HTR-8/SVneo (cell line): ENCODE measurements at regions not wholly inside any gene's neighbourhood (a gene's known extent, or its start where the extent isn't known, plus 50 kb on each side); places are given as distances from the start of the nearest gene placed in this dataset.
"Not testable (repeated sequence)": the region's sequence is repeated elsewhere in the genome, so short reads cannot be mapped to it uniquely, and the experiment has no call there.

Experiments used
- DNase-seq: peaks from one replicate; pipeline ENCODE4 v3.0.0; 2011; ENCODE audit warnings: low spot score, mixed read lengths; ENCODE audit not compliant: insufficient read length
- FAIRE-seq: peaks from 2 replicates; lab custom pipeline; 2011; peaks lifted over from hg19 to GRCh38; lab: Jason Lieb, UNC

DNA sequence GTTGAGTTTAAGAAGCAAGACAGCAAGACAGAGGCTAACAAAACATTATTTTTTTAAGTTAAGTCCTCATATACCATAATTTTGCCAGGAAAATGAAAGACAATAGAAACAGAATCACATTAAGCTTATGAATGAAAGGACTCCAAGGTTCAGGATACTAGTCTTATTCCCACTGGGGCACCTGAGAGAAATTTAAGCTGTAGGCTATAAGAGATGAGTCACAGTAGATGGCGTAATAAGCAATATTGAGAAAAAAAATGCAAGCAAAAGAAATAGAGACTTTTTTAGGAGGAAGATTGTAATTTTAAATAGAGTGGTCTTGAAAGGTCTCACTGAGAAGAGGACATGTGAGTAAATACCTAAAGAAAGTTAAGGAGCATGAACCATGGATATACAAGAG is 57.1 kb upstream of the KIF2B start:
- FAIRE-seq, result no peak
- no peak for DNase-seq

DNA sequence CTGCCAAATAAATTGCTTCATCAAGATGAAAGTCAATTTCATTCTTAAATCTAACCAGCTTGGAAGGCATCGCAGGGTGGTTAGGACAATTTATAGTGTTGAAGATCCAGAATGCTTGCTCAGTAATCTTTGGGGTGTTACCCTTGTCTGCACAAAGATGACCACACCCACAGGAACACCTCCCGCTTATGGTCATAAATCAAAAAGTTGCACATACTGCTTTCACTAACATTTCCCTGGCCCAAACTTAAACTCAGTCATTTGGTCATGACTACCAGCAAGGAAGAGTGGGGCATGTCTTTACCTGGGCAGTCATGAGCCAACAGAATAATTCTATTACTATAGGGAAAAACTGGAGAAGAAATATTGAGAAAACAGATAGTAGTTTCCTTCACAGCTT is 57.6 kb upstream of the KIF2B start:
- DNase-seq, result no peak
- no peak for FAIRE-seq

DNA sequence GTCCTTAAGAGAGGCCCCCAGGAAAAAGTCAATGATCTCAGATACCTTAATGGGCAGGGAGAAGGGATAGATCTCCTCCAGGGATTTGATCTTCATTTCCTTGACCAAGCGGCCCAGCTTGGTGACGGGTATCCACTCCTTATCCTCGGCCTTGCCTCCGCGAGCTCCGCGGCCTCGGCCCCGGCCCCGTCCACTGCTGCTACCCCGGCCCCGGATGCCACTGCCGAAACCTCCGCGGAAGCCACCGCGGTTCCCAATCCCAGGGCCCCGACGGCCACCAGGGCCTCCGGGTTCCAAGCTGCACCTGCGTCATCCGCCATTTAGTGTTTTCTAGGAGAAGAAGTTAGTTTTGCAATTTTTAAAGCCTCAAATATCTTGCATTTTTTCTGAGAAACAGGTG is 65.2 kb upstream of the KIF2B start:
- DNase-seq (no peak), FAIRE-seq (no peak)

DNA sequence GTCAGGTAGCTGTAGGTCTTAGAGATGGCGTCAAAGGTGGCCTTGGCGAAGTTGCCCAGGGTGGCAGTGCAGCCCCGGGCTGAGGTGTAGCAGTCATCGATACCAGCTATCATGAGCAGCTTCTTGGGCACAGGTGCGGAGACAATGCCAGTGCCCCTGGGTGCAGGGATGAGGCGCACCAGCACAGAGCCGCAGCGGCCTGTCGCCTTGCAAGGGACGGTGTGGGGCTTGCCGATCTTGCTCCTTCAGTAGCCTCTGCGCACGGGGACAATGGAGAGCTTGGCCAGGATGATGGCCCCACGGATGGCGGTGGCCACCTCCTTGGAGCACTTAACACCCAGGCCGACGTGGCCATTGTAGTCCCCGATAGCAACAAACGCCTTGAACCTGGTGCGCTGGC is 65.6 kb upstream of the KIF2B start:
- DNase-seq, FAIRE-seq: not testable (repeated sequence)

DNA sequence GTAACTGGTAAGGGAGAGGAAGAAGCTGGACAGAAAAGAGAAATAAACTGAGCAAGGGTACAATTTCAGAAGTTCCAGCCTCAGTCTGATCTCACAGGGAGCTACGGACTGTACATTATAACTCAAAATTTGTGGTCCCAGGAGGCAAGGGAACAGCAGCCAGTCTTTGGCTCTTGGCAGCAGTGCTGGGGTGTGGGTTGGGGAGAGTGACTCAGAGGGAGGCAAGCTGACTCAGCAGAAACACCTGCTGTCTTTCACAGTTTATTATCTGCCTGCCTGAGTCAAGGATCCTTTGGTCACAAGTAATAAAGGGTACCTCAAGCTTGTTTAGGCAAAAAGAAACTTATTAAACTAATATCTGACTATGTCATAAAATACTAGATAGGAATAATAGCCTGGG is 73.5 kb upstream of the KIF2B start:
- peak; percentile 52 for FAIRE-seq

DNA sequence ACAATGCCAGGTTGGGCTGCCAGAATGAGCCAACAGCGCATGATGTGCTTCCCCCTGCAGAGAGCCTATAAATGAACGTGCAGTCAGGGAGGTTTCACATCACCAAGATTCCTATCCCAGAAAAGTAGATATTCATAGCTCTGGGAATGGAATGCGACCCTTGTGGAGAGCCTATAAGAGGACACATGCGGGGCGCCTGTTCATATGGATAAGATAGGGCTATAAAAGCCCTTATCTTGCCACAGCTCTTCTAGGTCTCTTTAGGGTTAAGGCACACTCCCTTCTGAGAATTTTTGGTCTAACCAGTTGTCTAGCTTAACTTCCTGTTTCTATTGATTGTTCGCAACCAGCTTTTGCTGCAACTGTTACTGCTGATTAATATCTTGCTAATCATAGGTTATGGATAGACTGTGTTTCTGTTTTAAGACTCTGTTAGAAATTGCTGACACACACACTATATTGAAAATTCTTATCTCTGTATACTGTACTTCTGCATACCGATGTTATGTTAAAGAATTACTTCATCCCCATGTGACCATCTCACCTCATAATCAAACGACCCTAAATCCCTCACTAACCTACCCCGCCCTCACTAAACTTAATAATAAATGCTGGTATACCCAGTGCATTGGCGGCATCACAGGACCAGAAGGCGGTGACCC is 74.4 kb upstream of the KIF2B start:
- DNase-seq, FAIRE-seq: not testable (repeated sequence)

More for the DNA sequence above, 73.5 kb upstream of the KIF2B start:
- peak; percentile 24 for DNase-seq

DNA sequence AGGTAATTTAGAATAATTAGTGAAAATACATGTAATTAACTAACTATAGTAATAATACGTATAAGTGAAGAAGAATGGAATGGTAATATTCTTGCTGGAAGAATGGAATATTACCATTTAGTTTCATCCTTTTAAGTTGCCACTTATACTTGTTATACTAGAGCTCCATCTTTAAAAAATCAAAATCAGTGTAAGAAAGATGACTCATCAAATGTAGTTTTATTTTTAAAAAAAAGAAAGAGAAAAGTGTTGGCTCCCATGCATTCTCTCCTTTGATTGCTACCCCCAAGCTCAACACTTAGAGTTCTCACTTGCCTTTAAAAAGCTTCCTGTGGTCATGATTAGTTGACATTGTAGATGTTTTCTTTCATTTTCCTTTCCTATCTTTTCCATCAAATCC is 82.4 kb upstream of the KIF2B start:
- FAIRE-seq, result no peak

DNA sequence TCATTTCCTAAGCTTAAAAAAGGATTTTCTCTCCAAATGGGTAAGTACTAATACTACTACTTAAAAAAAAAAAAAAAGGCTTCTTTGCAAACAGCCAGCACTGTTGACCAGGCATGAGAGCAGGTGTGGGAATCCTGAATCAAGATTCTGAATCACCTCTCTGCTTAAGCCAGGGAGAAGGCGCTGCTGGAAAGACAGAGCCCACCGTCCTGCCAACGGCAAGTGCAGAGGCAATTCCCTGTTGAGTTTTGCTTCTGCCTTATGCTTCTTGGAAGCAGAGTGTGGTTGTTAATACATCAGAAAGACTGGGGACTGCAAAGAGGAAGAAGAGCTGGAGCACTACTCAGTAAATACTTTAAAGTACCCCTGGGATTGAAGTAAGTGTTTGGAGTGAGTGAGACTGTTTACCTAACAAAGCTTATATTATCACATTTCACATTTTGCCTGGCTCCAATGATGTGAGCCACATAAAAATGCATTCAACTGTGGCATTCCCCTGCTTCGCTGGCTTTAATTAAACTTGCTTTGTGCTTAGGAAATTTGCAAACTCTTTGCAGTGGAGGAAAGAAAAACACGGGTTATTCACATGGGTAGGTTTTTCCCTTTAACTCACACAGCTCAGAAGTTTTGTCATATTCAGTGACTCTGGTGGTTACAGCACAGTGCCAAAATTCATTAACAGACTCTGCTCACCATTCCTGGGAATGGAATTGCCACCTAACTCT is 86.0 kb upstream of the KIF2B start:
- FAIRE-seq (no peak), DNase-seq (no peak)

More for the DNA sequence above, 82.4 kb upstream of the KIF2B start:
- DNase-seq, result no peak

DNA sequence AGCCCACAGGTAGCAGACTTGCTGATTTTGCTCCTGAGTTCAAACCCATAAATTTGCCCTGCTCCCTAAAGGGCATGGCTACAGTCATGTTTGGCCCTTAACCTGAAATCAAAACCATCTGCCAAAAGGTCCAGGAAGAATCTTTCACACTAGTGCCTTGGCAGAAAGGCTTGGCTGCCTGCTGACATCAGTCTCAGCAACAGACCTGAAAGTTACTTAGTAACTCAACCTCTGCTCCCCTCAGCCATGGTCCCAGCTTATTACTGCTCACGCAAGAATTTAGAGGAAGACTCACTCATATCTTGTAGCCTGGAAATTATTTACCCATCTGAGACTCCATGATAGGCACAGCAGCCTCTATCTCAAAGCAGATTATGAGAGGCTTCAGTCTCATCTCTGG is 98.0 kb upstream of the KIF2B start:
- FAIRE-seq (no peak), DNase-seq (no peak)

DNA sequence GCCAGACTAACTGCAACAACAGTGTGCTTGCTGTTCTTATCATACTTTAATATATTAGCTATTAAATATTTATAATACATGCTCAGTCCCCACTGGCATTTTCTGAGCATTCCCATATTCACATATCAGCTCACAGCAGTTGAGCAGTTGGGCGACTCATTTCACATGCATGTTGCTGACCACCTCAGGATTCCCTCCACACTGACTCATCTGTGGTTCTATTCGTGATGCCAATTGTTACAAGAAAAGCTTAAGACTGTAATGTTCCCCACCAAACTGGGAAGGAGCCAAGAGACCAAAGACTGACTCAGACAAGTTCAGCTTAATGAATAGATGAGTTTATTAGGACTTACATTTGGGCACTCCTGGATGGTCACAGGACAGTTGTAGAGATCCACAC is 100.3 kb upstream of the KIF2B start:
- peak; percentile 96 for FAIRE-seq
- peak; percentile 86 for DNase-seq

DNA sequence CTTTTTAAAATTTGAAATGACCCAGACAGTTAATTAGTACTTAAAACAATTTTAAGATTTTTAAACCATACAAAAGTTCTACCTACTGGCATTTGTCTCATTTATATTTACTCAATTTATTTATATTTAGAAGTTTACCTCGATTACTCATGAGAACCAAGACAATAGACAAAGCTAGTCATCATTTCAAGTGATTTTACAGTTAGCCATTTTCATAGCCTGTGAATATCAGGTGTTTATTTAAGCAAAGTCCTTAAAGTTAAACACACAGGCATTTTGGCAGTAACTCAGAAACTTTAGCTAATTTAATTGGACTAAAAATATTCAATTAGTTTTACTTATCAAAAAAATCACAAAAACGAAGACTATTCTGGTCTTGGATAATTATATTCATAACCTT is 101.6 kb upstream of the KIF2B start:
- FAIRE-seq (no peak), DNase-seq (no peak)

DNA sequence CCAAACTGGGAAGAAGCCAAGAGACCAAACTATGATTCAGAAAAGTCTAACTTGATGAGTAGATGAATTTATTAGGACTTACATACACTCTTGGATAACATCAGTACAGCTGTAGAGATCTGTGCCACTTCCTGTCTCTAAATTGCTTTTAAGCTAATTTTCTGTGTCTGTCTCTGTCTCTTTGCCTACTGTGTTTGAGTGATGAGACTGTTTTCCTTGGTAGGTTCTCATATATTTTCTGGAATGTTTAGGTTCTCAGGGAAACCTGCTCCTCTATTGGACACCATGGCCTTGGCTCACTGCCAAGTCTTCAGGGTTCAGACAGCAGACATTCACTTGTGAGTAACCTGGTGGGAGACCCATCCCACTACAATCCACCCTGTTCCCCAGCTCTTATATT is 103.5 kb upstream of the KIF2B start:
- FAIRE-seq, result no peak
- no peak for DNase-seq

DNA sequence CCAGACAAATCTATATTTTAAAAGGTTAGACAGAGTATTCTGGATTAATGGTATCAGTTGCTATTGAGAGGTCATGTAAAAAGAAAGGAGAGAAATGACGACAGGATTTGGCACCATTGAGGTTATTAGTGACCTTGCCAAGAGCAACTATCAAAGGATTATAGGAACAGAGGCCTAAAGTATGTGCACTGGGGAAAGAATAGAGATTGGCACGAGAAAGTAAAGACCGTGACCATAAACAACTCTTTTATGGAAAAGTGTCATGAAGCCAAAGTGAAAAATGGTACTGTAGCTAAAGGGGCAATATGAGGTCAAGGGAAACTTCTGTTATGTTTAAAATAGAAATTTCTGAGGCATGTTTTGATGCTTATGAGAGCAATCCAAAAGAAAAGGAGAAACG is 115.2 kb upstream of the KIF2B start:
- FAIRE-seq, result no peak
- no peak for DNase-seq

DNA sequence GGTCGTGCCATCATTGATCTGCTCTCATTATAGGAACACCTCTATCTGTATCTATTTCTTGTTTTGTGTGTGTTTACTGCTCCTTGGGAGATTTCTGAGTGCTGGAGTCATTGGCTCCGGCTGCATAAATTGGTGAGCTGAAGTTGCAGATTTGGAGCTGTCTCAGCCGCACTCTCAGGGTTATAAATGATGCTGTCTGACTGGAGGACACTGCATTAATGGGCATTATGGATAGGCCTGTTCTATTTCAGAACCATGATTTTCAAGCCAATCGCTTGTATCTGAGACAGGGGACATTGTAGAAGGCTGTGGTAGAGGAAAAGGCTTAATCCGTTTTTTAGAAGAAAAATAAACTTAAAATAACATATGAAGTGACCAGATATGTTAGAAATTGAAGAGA is 126.4 kb upstream of the KIF2B start:
- DNase-seq (no peak), FAIRE-seq (no peak)

DNA sequence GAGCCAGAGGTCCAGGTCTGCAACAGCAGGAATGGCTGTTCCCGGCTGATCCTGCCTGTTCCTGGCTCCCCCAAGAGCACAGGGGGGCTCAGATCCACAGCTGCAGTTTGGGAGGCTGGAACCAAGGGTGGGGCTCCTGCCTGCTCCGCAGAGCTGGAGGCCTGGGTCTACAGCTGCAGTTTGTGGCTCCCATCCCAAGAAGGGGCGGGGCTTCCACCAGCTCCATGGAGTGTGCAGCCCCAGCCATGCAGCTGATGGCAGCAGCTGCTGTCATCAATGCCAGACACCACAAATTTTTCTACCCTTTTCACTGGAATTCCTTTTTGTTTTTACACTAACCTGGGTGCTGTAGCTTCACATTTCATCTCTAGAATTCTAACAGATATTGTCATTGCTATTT is 135.4 kb upstream of the KIF2B start:
- DNase-seq (no peak), FAIRE-seq (no peak)

DNA sequence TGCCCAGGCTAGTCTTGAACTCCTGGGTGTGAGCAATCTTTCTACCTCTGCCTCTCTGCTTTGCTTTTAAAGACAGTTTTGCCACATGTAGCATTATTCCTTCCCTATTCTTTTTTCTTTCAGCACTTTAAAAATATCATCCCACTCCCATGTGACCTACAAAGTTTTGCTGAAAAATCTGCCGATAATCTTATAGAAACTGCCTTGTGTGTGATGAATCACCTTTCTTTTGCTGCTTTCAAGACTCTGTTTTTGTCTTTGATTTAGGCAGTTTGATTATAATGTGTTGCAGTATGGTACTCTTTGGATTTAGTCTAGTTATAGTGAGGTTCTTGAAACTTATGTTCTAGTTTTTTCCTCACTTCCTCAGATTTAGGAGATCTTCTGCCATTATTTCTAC is 142.0 kb upstream of the KIF2B start:
- FAIRE-seq (no peak), DNase-seq (no peak)

DNA sequence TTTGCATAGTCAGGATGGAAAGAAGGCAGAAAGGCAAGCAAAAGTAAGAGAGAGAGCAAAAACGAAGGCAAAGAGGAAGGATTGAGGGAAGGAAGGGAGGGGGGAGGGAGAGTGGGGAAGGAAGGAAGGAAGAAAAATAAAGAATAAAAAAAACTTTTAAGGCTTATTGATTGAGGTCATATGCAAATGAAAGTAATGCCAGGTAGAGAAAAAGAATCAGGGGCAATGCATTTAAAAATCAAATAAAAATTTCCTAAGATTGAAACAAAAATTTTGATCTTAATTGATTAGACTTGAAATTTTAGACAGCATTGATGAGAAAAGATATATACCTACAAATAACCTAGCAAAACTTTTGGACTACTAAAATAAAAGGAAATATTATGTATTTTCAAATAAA is 153.9 kb upstream of the KIF2B start:
- FAIRE-seq (no peak), DNase-seq (no peak)

DNA sequence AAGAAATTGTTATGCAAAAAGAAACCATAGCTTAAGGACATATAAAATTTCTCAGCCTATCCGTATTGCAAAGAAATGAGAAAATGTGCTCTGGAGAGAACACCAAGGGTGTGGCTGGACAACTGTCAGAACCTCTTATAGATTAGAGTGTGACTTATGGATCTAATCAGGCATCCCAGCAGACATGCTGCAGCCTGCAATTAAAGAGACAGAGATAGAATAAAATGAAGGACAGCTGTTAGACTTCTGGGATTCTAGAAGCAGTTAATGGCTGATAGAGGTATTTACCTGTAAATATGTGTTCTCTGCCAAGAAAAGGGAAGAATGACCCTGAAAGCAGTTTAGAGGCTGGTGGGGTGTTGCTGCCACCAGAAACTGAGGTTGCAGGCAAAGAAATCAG is 160.1 kb upstream of the KIF2B start:
- FAIRE-seq (no peak), DNase-seq (no peak)

DNA sequence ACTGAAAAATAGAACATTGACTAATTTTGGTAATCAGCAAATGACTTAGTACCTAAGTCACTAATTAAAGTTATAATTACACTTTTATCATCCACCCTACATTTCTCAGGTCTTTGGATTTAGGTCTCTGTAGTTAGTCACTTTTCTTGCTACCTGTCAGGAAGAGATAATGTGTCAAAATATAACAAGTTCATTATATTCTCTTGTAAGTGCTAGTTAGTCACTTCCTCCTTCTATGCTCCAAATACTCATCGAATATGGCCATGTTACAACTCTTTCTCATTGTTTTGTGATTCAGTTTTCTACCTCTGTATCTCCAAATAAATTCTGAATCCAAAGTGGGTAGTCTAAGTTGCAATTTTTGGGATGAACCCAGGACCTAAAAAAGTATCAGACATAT is 163.5 kb upstream of the KIF2B start:
- DNase-seq (no peak), FAIRE-seq (no peak)

DNA sequence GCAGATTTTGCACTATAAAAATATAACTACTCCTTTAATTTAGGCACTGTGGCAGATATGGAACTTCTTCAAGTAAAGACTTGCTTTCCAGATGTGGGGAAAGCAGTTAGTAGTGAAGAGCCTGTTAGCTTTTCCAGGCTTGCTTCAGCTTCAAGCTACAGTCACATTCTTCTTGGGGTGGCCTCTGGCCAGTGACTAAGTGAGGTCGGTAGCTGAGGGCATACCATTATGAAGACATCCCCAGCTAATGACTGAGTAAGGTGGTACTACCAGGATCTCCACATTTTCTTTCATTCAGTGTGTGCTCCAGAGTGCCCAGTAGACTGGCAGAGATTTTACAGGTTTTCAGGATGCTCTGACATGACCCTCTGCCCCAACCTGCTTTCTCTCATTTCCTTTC is 167.1 kb upstream of the KIF2B start:
- FAIRE-seq (no peak), DNase-seq (peak; percentile 13)

DNA sequence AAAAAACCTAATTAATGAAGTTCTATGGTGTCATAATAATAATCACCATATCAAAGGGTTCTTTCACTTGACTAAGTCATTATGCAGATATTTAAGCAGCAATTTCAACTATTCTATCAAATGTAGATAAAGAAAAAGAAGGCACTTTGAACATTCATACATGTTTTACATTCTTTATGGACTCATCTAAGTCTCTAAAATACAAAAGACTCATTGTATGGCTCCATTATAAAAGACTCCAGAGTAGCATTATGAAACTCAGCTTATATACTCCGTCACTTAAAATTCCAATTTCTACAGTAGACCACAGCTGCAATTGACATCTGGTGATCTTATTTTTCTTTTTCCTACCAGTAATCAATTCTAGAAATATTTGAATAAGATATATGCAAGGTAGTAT is 173.5 kb upstream of the KIF2B start:
- DNase-seq, result no peak
- FAIRE-seq, result no peak

DNA sequence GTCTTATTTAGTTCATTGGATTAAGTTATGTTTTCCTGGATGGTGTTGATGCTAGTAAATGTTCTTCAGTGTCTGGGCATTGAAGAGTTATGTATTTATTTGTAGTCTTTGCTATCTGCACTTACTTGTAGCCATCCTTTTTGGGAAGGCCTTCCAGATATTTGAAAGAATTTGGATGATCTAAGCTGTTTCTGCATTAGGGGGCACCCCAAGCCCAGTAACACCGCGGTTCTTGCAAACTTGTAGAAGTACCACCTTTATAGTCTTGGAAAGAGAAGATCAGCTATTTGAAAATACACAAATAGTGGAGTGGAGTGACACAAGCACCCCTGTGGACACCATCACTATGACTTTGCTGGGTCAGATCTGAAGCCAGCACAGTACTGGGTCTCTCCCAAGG is 175.9 kb upstream of the KIF2B start:
- no peak for FAIRE-seq
- no peak for DNase-seq
